ENCODE measurements at regions not wholly inside any gene's neighbourhood (a gene's known extent, or its start where the extent isn't known, plus 50 kb on each side); places are given as distances from the start of the nearest gene placed in this dataset.
"Not testable (repeated sequence)": the region's sequence is repeated elsewhere in the genome, so short reads cannot be mapped to it uniquely, and the experiment has no call there.

DNA sequence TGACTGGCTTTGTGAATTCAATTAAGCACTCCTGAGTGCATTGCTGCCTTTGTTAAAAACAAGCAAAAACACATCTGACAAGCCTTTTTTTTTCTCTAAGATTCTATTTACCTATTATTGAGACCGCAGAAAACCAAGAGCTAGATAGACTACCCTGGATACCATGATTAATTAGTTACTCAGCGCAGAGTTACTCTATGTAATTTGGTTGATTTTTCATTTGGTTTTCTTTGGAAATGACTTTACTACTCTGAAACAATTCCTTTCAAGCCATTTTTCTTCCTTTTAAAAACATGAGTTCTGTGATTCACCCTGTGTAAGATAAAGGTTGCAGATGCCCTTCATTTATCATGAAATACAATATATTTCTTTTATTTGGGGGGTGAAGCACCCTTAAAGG lies 421.6 kb upstream of the PIK3R1 start:
- no peak for DNase-seq
- BruUV-seq (replicated peaks) = no TSS peak
- peaks cover 5% of the 10 kb centered on the region for H3K9me3 Mint-ChIP-seq (ENCODE audit: low read depth, unreplicated experiment)
- TF ChIP-seq, protein P1, sequence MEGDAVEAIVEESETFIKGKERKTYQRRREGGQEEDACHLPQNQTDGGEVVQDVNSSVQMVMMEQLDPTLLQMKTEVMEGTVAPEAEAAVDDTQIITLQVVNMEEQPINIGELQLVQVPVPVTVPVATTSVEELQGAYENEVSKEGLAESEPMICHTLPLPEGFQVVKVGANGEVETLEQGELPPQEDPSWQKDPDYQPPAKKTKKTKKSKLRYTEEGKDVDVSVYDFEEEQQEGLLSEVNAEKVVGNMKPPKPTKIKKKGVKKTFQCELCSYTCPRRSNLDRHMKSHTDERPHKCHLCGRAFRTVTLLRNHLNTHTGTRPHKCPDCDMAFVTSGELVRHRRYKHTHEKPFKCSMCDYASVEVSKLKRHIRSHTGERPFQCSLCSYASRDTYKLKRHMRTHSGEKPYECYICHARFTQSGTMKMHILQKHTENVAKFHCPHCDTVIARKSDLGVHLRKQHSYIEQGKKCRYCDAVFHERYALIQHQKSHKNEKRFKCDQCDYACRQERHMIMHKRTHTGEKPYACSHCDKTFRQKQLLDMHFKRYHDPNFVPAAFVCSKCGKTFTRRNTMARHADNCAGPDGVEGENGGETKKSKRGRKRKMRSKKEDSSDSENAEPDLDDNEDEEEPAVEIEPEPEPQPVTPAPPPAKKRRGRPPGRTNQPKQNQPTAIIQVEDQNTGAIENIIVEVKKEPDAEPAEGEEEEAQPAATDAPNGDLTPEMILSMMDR (IDR thresholded peaks at IDR 0.05; ENCODE audit: unreplicated experiment) = no peak
- CTCF ChIA-PET = no interaction called here
- intact Hi-C loops (cut with micrococcal nuclease; ENCODE audit: unreplicated experiment) = no loop called here
- H3K4me3 Mint-ChIP-seq (ENCODE audit: low read depth, unreplicated experiment) = no peak overlapping the region
- no peaks in the 10 kb centered on the region for H3K27me3 Mint-ChIP-seq (ENCODE audit: unreplicated experiment)
- H3K36me3 Mint-ChIP-seq (ENCODE audit: insufficient read depth, unreplicated experiment) = no peaks in the 10 kb centered on the region
- H3K4me1 Mint-ChIP-seq (ENCODE audit: low read depth, unreplicated experiment) = no peaks in the 10 kb centered on the region
- H3K27ac Mint-ChIP-seq (ENCODE audit: unreplicated experiment) = no peak overlapping the region

DNA sequence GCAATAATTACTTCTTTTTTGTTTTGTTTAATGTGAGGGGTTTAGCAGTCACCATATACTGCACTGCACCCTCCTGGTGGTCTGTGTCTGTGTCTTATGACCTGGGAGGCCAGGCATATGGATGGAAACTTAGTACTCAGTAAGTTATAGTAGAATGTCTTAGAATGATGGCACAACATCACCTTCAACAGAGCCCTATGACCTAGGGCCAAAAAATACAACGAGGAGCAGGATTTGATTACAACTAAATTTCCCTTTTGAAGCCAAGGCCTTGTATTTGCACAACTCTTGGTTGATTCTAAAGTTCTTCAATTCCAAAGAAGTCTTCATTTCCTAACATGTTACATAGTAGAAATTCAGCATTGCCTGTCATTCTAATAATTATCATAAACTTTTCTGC lies 422.1 kb upstream of the PIK3R1 start:
- no TSS peak for BruUV-seq (replicated peaks)
- peaks cover 5% of the 10 kb centered on the region for H3K9me3 Mint-ChIP-seq (ENCODE audit: low read depth, unreplicated experiment)
- no peak overlapping the region for H3K4me3 Mint-ChIP-seq (ENCODE audit: low read depth, unreplicated experiment)
- TF ChIP-seq, protein P1 (IDR thresholded peaks at IDR 0.05; ENCODE audit: unreplicated experiment) = no peak
- intact Hi-C loops (cut with micrococcal nuclease; ENCODE audit: unreplicated experiment) = no loop called here
- H3K27ac Mint-ChIP-seq (ENCODE audit: unreplicated experiment) = no peak overlapping the region
- DNase-seq = no peak
- H3K4me1 Mint-ChIP-seq (ENCODE audit: low read depth, unreplicated experiment) = no peaks in the 10 kb centered on the region
- CTCF ChIA-PET = no interaction called here
- H3K36me3 Mint-ChIP-seq (ENCODE audit: insufficient read depth, unreplicated experiment) = no peaks in the 10 kb centered on the region
- H3K27me3 Mint-ChIP-seq (ENCODE audit: unreplicated experiment) = no peaks in the 10 kb centered on the region

DNA sequence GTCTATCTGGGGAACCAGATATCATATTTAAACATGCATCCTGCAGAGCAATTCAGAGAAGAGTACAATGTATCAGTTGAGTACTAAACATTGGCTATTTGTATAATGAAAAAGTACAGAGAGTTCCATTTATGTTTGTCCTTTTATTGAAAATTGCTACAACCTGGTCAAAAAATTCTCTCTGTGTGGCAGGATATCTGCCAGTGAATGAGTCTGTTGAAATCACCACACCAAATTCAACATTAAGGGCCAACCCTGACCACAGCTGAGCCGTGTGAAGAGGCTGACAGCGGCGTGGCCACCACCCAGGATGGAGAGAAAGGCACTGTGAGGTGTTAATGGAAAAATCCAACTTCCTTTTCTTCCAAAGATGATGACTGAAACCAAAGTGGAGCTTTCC lies 422.7 kb upstream of the PIK3R1 start:
- Mint-ChIP-seq H3K4me3 (ENCODE audit: low read depth, unreplicated experiment) (no peak overlapping the region), H3K4me1 (ENCODE audit: low read depth, unreplicated experiment) (no peaks in the 10 kb centered on the region), H3K9me3 (ENCODE audit: low read depth, unreplicated experiment) (peaks cover 3% of the 10 kb centered on the region), H3K27ac (ENCODE audit: unreplicated experiment) (no peak overlapping the region), H3K36me3 (ENCODE audit: insufficient read depth, unreplicated experiment) (no peaks in the 10 kb centered on the region), H3K27me3 (ENCODE audit: unreplicated experiment) (no peaks in the 10 kb centered on the region)
- CTCF ChIA-PET = no interaction called here
- TF ChIP-seq, protein P1 (IDR thresholded peaks at IDR 0.05; ENCODE audit: unreplicated experiment) = no peak
- BruUV-seq (replicated peaks) = no TSS peak
- intact Hi-C loops (cut with micrococcal nuclease; ENCODE audit: unreplicated experiment) = no loop called here
- no peak for DNase-seq

DNA sequence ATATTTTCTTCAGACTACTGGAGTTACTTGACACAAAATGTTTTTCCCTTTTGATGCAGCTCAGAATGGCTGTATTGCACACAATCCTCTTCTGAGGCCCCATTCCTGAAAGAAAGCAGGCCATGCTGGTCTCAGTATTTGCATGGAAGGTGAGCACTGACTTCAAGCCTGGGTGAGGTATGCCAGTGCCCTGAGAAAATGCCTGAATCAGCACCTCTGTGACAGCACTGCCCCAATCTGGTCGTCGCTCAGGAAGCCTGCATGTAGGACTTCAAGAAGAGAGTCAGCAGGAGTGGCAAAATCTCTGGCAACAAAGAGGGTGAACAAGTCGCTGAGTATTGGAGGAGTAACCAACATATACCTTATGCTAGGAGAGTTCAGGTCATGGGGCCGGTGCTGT lies 425.2 kb upstream of the PIK3R1 start:
- TF ChIP-seq, protein P1 (IDR thresholded peaks at IDR 0.05; ENCODE audit: unreplicated experiment) = no peak
- Mint-ChIP-seq H3K27ac (ENCODE audit: unreplicated experiment) (no peak overlapping the region), H3K27me3 (ENCODE audit: unreplicated experiment) (no peaks in the 10 kb centered on the region), H3K9me3 (ENCODE audit: low read depth, unreplicated experiment) (peaks cover 3% of the 10 kb centered on the region), H3K4me3 (ENCODE audit: low read depth, unreplicated experiment) (no peak overlapping the region), H3K36me3 (ENCODE audit: insufficient read depth, unreplicated experiment) (no peaks in the 10 kb centered on the region), H3K4me1 (ENCODE audit: low read depth, unreplicated experiment) (peaks cover 10% of the 10 kb centered on the region)
- CTCF ChIA-PET = no interaction called here
- intact Hi-C loops (cut with micrococcal nuclease; ENCODE audit: unreplicated experiment) = no loop called here
- no peak for DNase-seq
- BruUV-seq (replicated peaks) = no TSS peak

DNA sequence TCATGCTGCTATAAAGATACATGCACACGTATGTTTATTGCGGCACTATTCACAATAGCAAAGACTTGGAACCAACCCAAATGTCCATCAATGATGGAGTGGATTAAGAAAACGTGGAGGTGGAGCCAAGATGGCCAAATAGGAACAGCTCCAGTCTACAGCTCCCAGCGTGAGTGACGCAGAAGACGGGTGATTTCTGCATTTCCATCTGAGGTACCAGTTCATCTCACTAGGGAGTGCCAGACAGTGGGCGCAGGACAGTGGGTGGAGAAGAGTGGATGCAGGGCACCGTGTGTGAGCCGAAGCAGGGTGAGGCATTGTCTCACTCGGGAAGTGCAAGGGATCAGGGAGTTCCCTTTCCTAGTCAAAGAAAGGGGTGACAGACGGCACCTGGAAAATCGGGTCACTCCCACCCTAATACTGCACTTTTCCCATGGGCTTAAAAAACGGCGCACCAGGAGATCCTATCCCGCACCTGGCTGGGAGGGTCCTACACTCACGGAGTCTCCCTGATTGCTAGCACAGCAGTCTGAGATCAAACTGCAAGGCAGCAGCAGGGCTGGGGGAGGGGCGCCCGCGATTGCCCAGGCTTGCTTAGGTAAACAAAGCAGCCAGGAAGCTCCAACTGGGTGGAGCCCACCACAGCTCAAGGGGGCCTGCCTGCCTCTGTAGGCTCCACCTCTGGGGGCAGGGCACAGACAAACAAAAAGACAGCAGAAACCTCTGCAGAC lies 435.5 kb upstream of the PIK3R1 start:
- intact Hi-C loops (cut with micrococcal nuclease; ENCODE audit: unreplicated experiment); DNase-seq; H3K4me1 Mint-ChIP-seq (ENCODE audit: low read depth, unreplicated experiment); H3K27ac Mint-ChIP-seq (ENCODE audit: unreplicated experiment); BruUV-seq (replicated peaks); H3K27me3 Mint-ChIP-seq (ENCODE audit: unreplicated experiment); H3K36me3 Mint-ChIP-seq (ENCODE audit: insufficient read depth, unreplicated experiment); H3K4me3 Mint-ChIP-seq (ENCODE audit: low read depth, unreplicated experiment); CTCF ChIA-PET: not testable (repeated sequence)
- H3K9me3 Mint-ChIP-seq (ENCODE audit: low read depth, unreplicated experiment) = peaks cover 14% of the 10 kb centered on the region
